Testis (tissue), 2 donors: ENCODE measurements at regions not wholly inside any gene's neighbourhood (a gene's known extent, or its start where the extent isn't known, plus 50 kb on each side); places are given as distances from the start of the nearest gene placed in this dataset.
"Not testable (repeated sequence)": the region's sequence is repeated elsewhere in the genome, so short reads cannot be mapped to it uniquely, and the experiment has no call there.

Experiments
- DNase-seq: peaks from one replicate; pipeline ENCODE4 v3.0.0-alpha.2; 2019
- H3K27ac ChIP-seq, 2 donors: fragments of 200-600 bp; sonication (generic); one replicate each; pipeline ENCODE4 v1.5.1; 2019
- H3K27me3 ChIP-seq: fragments of 200-600 bp; sonication (generic); one replicate; pipeline ENCODE4 v1.5.1; 2019
- H3K36me3 ChIP-seq: fragments of 200-600 bp; sonication (generic); one replicate; pipeline ENCODE4 v1.5.1; 2017; ENCODE audit warnings: low read depth; ENCODE audit errors: missing control alignments
- H3K4me1 ChIP-seq: fragments of 200-600 bp; sonication (generic); one replicate; pipeline ENCODE4 v1.5.1; 2019
- H3K4me3 ChIP-seq, 2 donors: fragments of 200-600 bp; sonication (generic); one replicate each; pipeline ENCODE4 v1.5.1; 2017 to 2019
- H3K9me3 ChIP-seq: fragments of 200-600 bp; sonication (generic); one replicate; pipeline ENCODE4 v1.5.1; 2017
- POLR2A ChIP-seq: fragments of 450-650 bp; IDR thresholded peaks from one replicate; pipeline ENCODE4 v1.6.1; 2017; ENCODE audit warnings: antibody characterized with exemption, mild to moderate bottlenecking, moderate library complexity
- WGBS, 2 donors: methylation state at CpG; one replicate each; pipeline ENCODE4 v1.1.5; 2018; 5-methylcytosine and 5-hydroxymethylcytosine counted together
- intact Hi-C: fragments of 100-400 bp; cut with DNase I; formaldehyde crosslinking; loops from one replicate; pipeline ENCODE4 v1.15.1; 2023; ENCODE audit warnings: low total_unique reads
- TF ChIP-seq, protein P1 (sequence below), 3 experiments: fragments of 450-650 bp in 2 of 3; fragments of 200-600 bp in 1 of 3; sonication (generic) in 1 of 3; IDR thresholded peaks; one replicate each; pipeline ENCODE4 v1.5.1; 2016 to 2019; ENCODE audit warnings: antibody characterized with exemption in 3 of 3, mild to moderate bottlenecking in 2 of 3, moderate library complexity in 1 of 3

GRCh38 chrX:53824686-53825085 is 138.2 kb upstream of the HUWE1 start:
- no peaks in the 10 kb centered on the region for H3K27me3 ChIP-seq
- H3K9me3 ChIP-seq = no peaks in the 10 kb centered on the region
- no peak for DNase-seq
- no peaks in the 10 kb centered on the region for H3K4me1 ChIP-seq
- H3K4me3 ChIP-seq = no peak overlapping the region
- H3K27ac ChIP-seq = no peak overlapping the region
- no peak for TF ChIP-seq POLR2A
- TF ChIP-seq, protein P1, sequence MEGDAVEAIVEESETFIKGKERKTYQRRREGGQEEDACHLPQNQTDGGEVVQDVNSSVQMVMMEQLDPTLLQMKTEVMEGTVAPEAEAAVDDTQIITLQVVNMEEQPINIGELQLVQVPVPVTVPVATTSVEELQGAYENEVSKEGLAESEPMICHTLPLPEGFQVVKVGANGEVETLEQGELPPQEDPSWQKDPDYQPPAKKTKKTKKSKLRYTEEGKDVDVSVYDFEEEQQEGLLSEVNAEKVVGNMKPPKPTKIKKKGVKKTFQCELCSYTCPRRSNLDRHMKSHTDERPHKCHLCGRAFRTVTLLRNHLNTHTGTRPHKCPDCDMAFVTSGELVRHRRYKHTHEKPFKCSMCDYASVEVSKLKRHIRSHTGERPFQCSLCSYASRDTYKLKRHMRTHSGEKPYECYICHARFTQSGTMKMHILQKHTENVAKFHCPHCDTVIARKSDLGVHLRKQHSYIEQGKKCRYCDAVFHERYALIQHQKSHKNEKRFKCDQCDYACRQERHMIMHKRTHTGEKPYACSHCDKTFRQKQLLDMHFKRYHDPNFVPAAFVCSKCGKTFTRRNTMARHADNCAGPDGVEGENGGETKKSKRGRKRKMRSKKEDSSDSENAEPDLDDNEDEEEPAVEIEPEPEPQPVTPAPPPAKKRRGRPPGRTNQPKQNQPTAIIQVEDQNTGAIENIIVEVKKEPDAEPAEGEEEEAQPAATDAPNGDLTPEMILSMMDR (IDR thresholded peaks at IDR 0.05) = no peak
- intact Hi-C loops = no loop called here
- H3K36me3 ChIP-seq = no peaks in the 10 kb centered on the region
- 81% methylated on average over 2 of the region's 2 CpGs; no CpG with 5 or more reads in 1 of the 2 donors for WGBS, 2 donors

GRCh38 chrX:53818115-53818514 is 131.6 kb upstream of the HUWE1 start:
- DNase-seq = not testable (repeated sequence)

DNA sequence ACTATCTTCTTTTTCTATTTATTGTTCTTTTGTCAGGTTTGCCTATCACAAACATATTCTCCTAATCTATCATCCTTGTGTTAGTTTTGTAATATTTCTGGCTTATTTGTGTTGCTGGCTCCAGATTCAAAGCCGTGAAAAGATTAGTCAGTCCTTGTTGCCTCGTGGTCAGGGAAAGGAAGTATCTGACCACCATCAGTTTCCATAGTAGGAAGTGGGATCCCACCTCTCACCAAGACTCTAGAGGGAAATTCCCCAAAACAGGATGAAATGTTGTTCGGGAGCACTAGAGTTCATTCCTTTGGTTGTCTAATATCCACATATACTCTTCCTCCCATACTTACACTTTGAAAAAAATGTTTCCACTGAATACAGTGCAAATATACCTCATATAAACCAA is 131.0 kb upstream of the HUWE1 start:
- intact Hi-C loops = no loop called here
- DNase-seq = no peak
- Histone ChIP-seq H3K9me3 (no peaks in the 10 kb centered on the region), H3K4me1 (no peaks in the 10 kb centered on the region), H3K4me3 (no peak overlapping the region), H3K27me3 (no peaks in the 10 kb centered on the region), H3K27ac (no peak overlapping the region), H3K36me3 (no peaks in the 10 kb centered on the region)
- 55 to 77% methylated on average over 3 of the region's 3 CpGs for WGBS, 2 donors
- TF ChIP-seq POLR2A = no peak
- TF ChIP-seq, protein P1 (IDR thresholded peaks at IDR 0.05) = no peak

More at GRCh38 chrX:53818115-53818514, 131.6 kb upstream of the HUWE1 start:
- H3K27ac ChIP-seq, H3K36me3 ChIP-seq, intact Hi-C loops, H3K9me3 ChIP-seq, H3K4me1 ChIP-seq, H3K4me3 ChIP-seq, H3K27me3 ChIP-seq: not testable (repeated sequence)
- 91% methylated on average over 1 of the region's 1 CpG; no CpG with 5 or more reads in 1 of the 2 donors for WGBS, 2 donors

DNA sequence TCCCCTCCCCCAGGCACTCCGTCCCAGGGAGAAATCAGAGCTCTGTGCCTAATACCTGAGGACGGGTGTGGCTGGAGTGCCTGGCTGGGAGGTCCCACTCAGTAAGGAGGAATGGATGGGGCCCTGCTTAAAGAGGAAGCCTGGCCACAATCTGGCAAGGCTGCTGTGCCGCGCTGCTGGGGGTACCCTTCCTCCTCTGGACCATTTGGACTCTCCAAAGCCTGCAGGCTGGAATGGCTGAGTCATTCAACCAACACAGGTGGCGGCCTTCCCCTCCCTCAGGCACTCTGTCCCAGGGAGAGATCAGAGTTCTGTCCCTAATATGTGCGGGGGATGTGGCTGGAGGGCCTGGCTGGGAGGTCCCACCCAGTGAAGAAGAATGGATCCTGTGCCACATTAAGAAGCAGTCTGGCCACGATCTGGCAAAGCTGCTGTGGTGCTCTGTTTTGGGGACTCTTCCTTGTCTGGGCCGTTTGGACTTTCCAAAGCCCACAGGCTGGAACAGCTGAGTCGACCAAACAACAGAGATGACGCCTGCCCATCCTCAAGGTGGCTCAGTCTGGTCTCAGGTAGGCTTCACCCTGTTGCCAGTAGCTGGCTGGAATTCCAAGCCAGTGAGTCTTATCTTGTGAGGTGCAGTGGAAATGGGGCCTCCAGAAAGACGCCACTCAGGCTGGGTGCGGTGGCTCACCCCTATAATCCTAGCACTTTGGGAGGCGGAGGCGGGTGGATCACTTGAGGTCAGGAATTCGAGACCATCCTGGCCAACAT is 127.3 kb upstream of the HUWE1 start:
- no peaks in the 10 kb centered on the region for H3K36me3 ChIP-seq
- DNase-seq = no peak
- WGBS, 2 donors = 34 to 67% methylated on average over 5 to 15 of the region's 15 CpGs
- H3K4me1 ChIP-seq = no peaks in the 10 kb centered on the region
- no peak overlapping the region for H3K4me3 ChIP-seq
- no peaks in the 10 kb centered on the region for H3K27me3 ChIP-seq
- H3K27ac ChIP-seq = no peak overlapping the region
- no peaks in the 10 kb centered on the region for H3K9me3 ChIP-seq
- TF ChIP-seq, protein P1 (IDR thresholded peaks at IDR 0.05) = no peak
- no peak for TF ChIP-seq POLR2A
- intact Hi-C loops = no loop called here

DNA sequence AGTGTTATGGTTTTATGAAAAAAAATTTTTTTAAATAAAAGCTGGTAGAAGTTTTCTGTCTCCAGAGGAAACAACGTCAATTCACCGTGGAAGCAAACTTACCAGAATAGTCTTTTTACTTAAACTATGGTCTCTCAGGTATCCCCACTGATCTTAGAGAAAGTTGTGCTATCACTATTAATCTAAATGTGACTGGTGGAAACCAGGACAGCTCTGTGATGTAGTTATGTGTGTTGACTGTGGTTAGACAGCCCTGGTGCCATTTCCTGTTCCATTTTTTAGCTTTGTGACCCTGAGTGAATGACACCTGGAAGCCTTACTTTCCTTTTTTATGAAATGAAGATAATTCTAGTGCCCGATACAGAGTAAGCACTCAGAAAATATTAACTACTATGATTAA is 111.8 kb upstream of the HUWE1 start:
- TF ChIP-seq, protein P1 (IDR thresholded peaks at IDR 0.05) = no peak
- TF ChIP-seq POLR2A = no peak
- H3K4me1 ChIP-seq = no peaks in the 10 kb centered on the region
- H3K27ac ChIP-seq = no peak overlapping the region
- no peaks in the 10 kb centered on the region for H3K27me3 ChIP-seq
- intact Hi-C loops = no loop called here
- no peaks in the 10 kb centered on the region for H3K9me3 ChIP-seq
- no peak overlapping the region for H3K4me3 ChIP-seq
- 93 to 100% methylated on average over 3 of the region's 3 CpGs for WGBS, 2 donors
- no peaks in the 10 kb centered on the region for H3K36me3 ChIP-seq
- DNase-seq = no peak
